ENCODE measurements at regions not wholly inside any gene's neighbourhood (a gene's known extent, or its start where the extent isn't known, plus 50 kb on each side); places are given as distances from the start of the nearest gene placed in this dataset.

- no peak overlapping the region for H3K4me3 ChIP-seq (ENCODE audit: low read depth, low read length)
- TF ChIP-seq CTCF (IDR thresholded peaks at IDR 0.05; ENCODE audit: borderline replicate concordance, insufficient read depth, low read depth, low read length) = no peak
Observed at GRCh38 chr13:44157606-44158005, 216.0 kb upstream of the SERP2 start.

- no peak for TF ChIP-seq CTCF (IDR thresholded peaks at IDR 0.05; ENCODE audit: borderline replicate concordance, insufficient read depth, low read depth, low read length)
- H3K4me3 ChIP-seq (ENCODE audit: low read depth, low read length) = no peak overlapping the region
Observed at GRCh38 chr13:44158098-44158521, 215.5 kb upstream of the SERP2 start.

GRCh38 chr13:44158881-44159632 is 214.6 kb upstream of the SERP2 start:
- TF ChIP-seq CTCF (IDR thresholded peaks at IDR 0.05; ENCODE audit: borderline replicate concordance, insufficient read depth, low read depth, low read length) = no peak

GRCh38 chr13:44159633-44160279 is 213.9 kb upstream of the SERP2 start:
- no peak for TF ChIP-seq CTCF (IDR thresholded peaks at IDR 0.05; ENCODE audit: borderline replicate concordance, insufficient read depth, low read depth, low read length)

More at GRCh38 chr13:44158881-44159632, 214.6 kb upstream of the SERP2 start:
- H3K4me3 ChIP-seq (ENCODE audit: low read depth, low read length) = no peak overlapping the region

GRCh38 chr13:44160591-44161191 is 212.9 kb upstream of the SERP2 start:
- H3K4me3 ChIP-seq (ENCODE audit: low read depth, low read length) = no peak overlapping the region
- no peak for TF ChIP-seq CTCF (IDR thresholded peaks at IDR 0.05; ENCODE audit: borderline replicate concordance, insufficient read depth, low read depth, low read length)

More at GRCh38 chr13:44159633-44160279, 213.9 kb upstream of the SERP2 start:
- no peak overlapping the region for H3K4me3 ChIP-seq (ENCODE audit: low read depth, low read length)

- TF ChIP-seq CTCF (IDR thresholded peaks at IDR 0.05; ENCODE audit: borderline replicate concordance, insufficient read depth, low read depth, low read length) = no peak
- no peak overlapping the region for H3K4me3 ChIP-seq (ENCODE audit: low read depth, low read length)
Observed at GRCh38 chr13:44163108-44163507, 210.5 kb upstream of the SERP2 start.
